Sigmoid colon (tissue), 6 donors: ENCODE measurements at regions not wholly inside any gene's neighbourhood (a gene's known extent, or its start where the extent isn't known, plus 50 kb on each side); places are given as distances from the start of the nearest gene placed in this dataset.

Source experiments
- DNase-seq: peaks from one replicate; pipeline ENCODE4 v3.0.0-alpha.2; 2019
- H3K27ac ChIP-seq, 4 donors: fragments of 200-600 bp; sonication (generic); one replicate each; pipeline ENCODE4 v1.5.1; 2016 to 2019; ENCODE audit warnings: mild to moderate bottlenecking in 1 of 4
- H3K27me3 ChIP-seq, 3 donors: fragments of 200-600 bp; sonication (generic); one replicate each; pipeline ENCODE4 v1.5.1; 2019; ENCODE audit warnings: mild to moderate bottlenecking in 1 of 3
- H3K36me3 ChIP-seq, 4 donors: fragments of 200-600 bp; sonication (generic); one replicate each; pipeline ENCODE4 v1.5.1; 2016 to 2019
- H3K4me1 ChIP-seq, 4 donors: fragments of 200-600 bp; sonication (generic); one replicate each; pipeline ENCODE4 v1.5.1; 2017 to 2019
- H3K4me3 ChIP-seq, 4 donors: fragments of 200-600 bp; sonication (generic); one replicate each; pipeline ENCODE4 v1.5.1; 2017 to 2019; ENCODE audit warnings: mild to moderate bottlenecking in 2 of 4, moderate library complexity in 1 of 4
- H3K9me3 ChIP-seq, 4 donors: fragments of 200-600 bp in 3 of 4; sonication (generic) in 3 of 4; one replicate each; pipeline versions ENCODE4 v1.5.1 to v1.6.1; 2013 to 2019
- EP300 ChIP-seq, 4 donors: sonication (generic); formaldehyde crosslinking; IDR thresholded peaks; one replicate each; pipeline ENCODE4 v1.6.1; 2017; ENCODE audit warnings: antibody characterized with exemption in 4 of 4
- POLR2A ChIP-seq, 2 donors: fragments of 450-650 bp; IDR thresholded peaks; one replicate each; pipeline ENCODE4 v1.6.1; 2016; ENCODE audit warnings: antibody characterized with exemption in 2 of 2, mild to moderate bottlenecking in 2 of 2, moderate library complexity in 2 of 2
- POLR2AphosphoS5 ChIP-seq, 4 donors: sonication (generic); formaldehyde crosslinking; IDR thresholded peaks; one replicate each; pipeline ENCODE4 v1.6.1; 2017; ENCODE audit warnings: antibody characterized with exemption in 4 of 4
- WGBS, 2 donors: extraction: QIAGEN DNeasy Blood & Tissue Kit; methylation state at CpG; one replicate each; pipeline ENCODE4 v1.1.7; 2013; 5-methylcytosine and 5-hydroxymethylcytosine counted together
- intact Hi-C: fragments of 100-400 bp; cut with DNase I; formaldehyde crosslinking; loops from one replicate; pipeline ENCODE4 v1.15.1; 2023
- TF ChIP-seq, protein P1 (sequence below), 4 experiments: fragments of 450-650 bp in 3 of 4; fragments of 200-600 bp in 1 of 4; IDR thresholded peaks; one replicate each; pipeline ENCODE4 v1.5.1; 2016 to 2019; ENCODE audit warnings: antibody characterized with exemption in 4 of 4, mild to moderate bottlenecking in 3 of 4, moderate library complexity in 2 of 4
- donor health status: healthy with polysubstance abuse.
- donor health status: healthy.

DNA sequence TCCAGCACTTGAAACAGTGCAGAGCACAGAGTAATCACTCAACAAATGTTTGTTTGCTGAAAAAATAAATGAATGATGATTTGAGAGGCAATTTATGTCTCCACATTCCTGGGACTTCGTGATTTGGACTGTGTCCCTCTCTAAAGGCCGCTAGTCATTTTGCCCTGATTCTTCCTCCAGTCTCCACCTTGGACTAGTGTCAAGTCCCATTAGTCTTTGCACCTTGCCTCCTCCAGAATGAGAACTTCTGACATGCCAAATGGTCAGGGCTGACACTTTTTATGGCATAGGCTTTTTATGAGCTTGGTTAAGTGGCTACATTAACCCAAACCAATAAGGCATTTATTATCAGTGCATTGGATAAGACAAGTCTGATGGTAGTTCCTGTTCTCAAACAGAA lies 65.1 kb upstream of the POF1B start:
- Histone ChIP-seq H3K4me3 (no peak overlapping the region), H3K36me3 (no peaks in the 10 kb centered on the region), H3K27ac (no peak overlapping the region), H3K9me3 (no peaks in the 10 kb centered on the region), H3K27me3 (no peaks in the 10 kb centered on the region), H3K4me1 (no peaks in the 10 kb centered on the region)
- DNase-seq, result no peak
- intact Hi-C loops, result no loop called here
- TF ChIP-seq POLR2A (IDR thresholded peaks at IDR 0.05) (no peak), EP300 (IDR thresholded peaks at IDR 0.05) (no peak), POLR2AphosphoS5 (IDR thresholded peaks at IDR 0.05) (no peak)
- TF ChIP-seq, protein P1, sequence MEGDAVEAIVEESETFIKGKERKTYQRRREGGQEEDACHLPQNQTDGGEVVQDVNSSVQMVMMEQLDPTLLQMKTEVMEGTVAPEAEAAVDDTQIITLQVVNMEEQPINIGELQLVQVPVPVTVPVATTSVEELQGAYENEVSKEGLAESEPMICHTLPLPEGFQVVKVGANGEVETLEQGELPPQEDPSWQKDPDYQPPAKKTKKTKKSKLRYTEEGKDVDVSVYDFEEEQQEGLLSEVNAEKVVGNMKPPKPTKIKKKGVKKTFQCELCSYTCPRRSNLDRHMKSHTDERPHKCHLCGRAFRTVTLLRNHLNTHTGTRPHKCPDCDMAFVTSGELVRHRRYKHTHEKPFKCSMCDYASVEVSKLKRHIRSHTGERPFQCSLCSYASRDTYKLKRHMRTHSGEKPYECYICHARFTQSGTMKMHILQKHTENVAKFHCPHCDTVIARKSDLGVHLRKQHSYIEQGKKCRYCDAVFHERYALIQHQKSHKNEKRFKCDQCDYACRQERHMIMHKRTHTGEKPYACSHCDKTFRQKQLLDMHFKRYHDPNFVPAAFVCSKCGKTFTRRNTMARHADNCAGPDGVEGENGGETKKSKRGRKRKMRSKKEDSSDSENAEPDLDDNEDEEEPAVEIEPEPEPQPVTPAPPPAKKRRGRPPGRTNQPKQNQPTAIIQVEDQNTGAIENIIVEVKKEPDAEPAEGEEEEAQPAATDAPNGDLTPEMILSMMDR (IDR thresholded peaks at IDR 0.05), result no peak
- whole genome bisulfite sequencing, 2 donors, result 20 to 60% methylated on average over 2 of the region's 2 CpGs
